B cell (primary cell): ENCODE measurements at regions not wholly inside any gene's neighbourhood (a gene's known extent, or its start where the extent isn't known, plus 50 kb on each side); places are given as distances from the start of the nearest gene placed in this dataset.

Experiments
- EZH2 ChIP-seq: IDR thresholded peaks from 2 replicates; pipeline ENCODE4 v1.6.1; 2012; ENCODE audit warnings: borderline replicate concordance, low read depth, mild to moderate bottlenecking, moderate library complexity, low read length; ENCODE audit not compliant: insufficient read depth, poor library complexity, severe bottlenecking
- TF ChIP-seq, protein P1 (sequence below): fragments of 200-600 bp; IDR thresholded peaks from one replicate; pipeline ENCODE4 v1.8.0; 2022; ENCODE audit warnings: antibody characterized with exemption, mild to moderate bottlenecking

- TF ChIP-seq, protein P1, sequence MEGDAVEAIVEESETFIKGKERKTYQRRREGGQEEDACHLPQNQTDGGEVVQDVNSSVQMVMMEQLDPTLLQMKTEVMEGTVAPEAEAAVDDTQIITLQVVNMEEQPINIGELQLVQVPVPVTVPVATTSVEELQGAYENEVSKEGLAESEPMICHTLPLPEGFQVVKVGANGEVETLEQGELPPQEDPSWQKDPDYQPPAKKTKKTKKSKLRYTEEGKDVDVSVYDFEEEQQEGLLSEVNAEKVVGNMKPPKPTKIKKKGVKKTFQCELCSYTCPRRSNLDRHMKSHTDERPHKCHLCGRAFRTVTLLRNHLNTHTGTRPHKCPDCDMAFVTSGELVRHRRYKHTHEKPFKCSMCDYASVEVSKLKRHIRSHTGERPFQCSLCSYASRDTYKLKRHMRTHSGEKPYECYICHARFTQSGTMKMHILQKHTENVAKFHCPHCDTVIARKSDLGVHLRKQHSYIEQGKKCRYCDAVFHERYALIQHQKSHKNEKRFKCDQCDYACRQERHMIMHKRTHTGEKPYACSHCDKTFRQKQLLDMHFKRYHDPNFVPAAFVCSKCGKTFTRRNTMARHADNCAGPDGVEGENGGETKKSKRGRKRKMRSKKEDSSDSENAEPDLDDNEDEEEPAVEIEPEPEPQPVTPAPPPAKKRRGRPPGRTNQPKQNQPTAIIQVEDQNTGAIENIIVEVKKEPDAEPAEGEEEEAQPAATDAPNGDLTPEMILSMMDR = no peak
- no peak for TF ChIP-seq EZH2
These were observed 156.6 kb upstream of the UBE2E2 start for GRCh38 chr3:23046536-23046935.
